Mesendoderm (in vitro differentiated cells): ENCODE measurements at regions not wholly inside any gene's neighbourhood (a gene's known extent, or its start where the extent isn't known, plus 50 kb on each side); places are given as distances from the start of the nearest gene placed in this dataset.
A peak's percentile ranks its signal among the peaks of the same experiment; 100 is the strongest.

Experiments used
- DNase-seq: peaks from one replicate; pipeline ENCODE4 v3.0.0; 2013
- H2AK5ac ChIP-seq: 2 replicates; pipeline ENCODE4 v1.6.1; 2013; ENCODE audit warnings: low read length, inconsistent platforms
- H2BK120ac ChIP-seq: 2 replicates; pipeline ENCODE4 v1.6.1; 2013; ENCODE audit warnings: low read depth, mild to moderate bottlenecking, low read length, moderate library complexity, mixed read lengths
- H2BK15ac ChIP-seq: replicated peaks from 2 replicates; pipeline ENCODE4 v1.6.1; 2013; ENCODE audit warnings: low read depth, mild to moderate bottlenecking, moderate library complexity
- H2BK5ac ChIP-seq: 2 replicates; pipeline ENCODE4 v1.6.1; 2013; ENCODE audit warnings: low read length, inconsistent platforms
- H3K18ac ChIP-seq: 2 replicates; pipeline ENCODE4 v1.6.1; 2013; ENCODE audit warnings: mild to moderate bottlenecking, low read length, mixed read lengths
- H3K23ac ChIP-seq: one replicate; pipeline ENCODE4 v1.6.1; 2013; ENCODE audit warnings: low read length
- H3K27ac ChIP-seq: 2 replicates; pipeline ENCODE4 v1.5.1; 2013; ENCODE audit warnings: low read depth, mild to moderate bottlenecking, inconsistent platforms, low read length, moderate library complexity
- H3K27me3 ChIP-seq: 2 replicates; pipeline ENCODE4 v1.6.1; 2013; ENCODE audit warnings: low read length, control low read depth, mild to moderate bottlenecking, inconsistent platforms; ENCODE audit not compliant: insufficient read depth, poor library complexity
- H3K36me3 ChIP-seq: 2 replicates; pipeline ENCODE4 v1.6.1; 2013; ENCODE audit warnings: low read length, inconsistent platforms; ENCODE audit not compliant: control insufficient read depth, insufficient read depth
- H3K4ac ChIP-seq: one replicate; pipeline ENCODE4 v1.6.1; 2013; ENCODE audit warnings: low read depth, mild to moderate bottlenecking, low read length, moderate library complexity
- H3K4me1 ChIP-seq: 2 replicates; pipeline ENCODE4 v1.6.1; 2013; ENCODE audit warnings: low read depth, low read length, inconsistent platforms; ENCODE audit not compliant: control insufficient read depth
- H3K4me2 ChIP-seq: 2 replicates; pipeline ENCODE4 v1.6.1; 2013; ENCODE audit warnings: low read length
- H3K4me3 ChIP-seq: 2 replicates; pipeline ENCODE4 v1.5.1; 2013; ENCODE audit warnings: mild to moderate bottlenecking, low read length
- H3K56ac ChIP-seq: one replicate; pipeline ENCODE4 v1.6.1; 2013; ENCODE audit warnings: low read length
- H3K79me1 ChIP-seq: 2 replicates; pipeline ENCODE4 v1.6.1; 2013; ENCODE audit warnings: low read length, inconsistent platforms
- H3K79me2 ChIP-seq: 2 replicates; pipeline ENCODE4 v1.6.1; 2013; ENCODE audit warnings: mild to moderate bottlenecking, low read length; ENCODE audit not compliant: control insufficient read depth, insufficient read depth
- H3K9ac ChIP-seq: 2 replicates; pipeline ENCODE4 v1.6.1; 2013; ENCODE audit warnings: low read length, inconsistent platforms
- H4K5ac ChIP-seq: one replicate; pipeline ENCODE4 v1.6.1; 2013; ENCODE audit warnings: low read length
- H4K8ac ChIP-seq: one replicate; pipeline ENCODE4 v1.6.1; 2013; ENCODE audit warnings: low read depth, mild to moderate bottlenecking, control low read depth, low read length, moderate library complexity
- WGBS: extraction: QIAGEN DNeasy Blood & Tissue Kit; methylation state at CpG from one replicate; pipeline ENCODE4 v1.1.7; 2013; ENCODE audit warnings: low lambda C conversion rate, missing lambda C conversion rate; ENCODE audit not compliant: insufficient coverage; ENCODE audit errors: extremely low coverage; 5-methylcytosine and 5-hydroxymethylcytosine counted together

DNA sequence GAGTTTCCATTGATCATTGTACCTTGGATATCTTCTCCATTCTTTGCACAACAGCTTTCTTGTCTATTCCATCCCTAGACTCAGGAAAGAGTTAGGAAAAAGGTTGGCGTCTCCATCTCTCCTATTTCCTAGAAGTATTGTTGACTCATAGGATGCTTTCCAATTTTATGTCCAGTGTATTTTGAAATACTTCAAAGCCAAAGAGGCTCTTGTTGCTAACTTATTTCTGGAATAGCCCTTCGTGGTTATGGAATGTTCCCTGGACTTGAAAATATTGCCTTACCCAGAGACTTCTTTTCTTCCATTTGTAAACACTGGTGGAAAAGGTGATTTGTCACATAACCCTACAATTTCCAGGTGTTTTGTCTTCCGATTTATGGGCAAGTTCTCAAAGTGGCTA lies 402.3 kb upstream of the ZNF608 start:
- no peak overlapping the region for H3K9ac ChIP-seq
- H3K36me3 ChIP-seq = no peaks in the 10 kb centered on the region
- H3K27me3 ChIP-seq = no peaks in the 10 kb centered on the region
- no peak overlapping the region for H3K4me2 ChIP-seq
- no peak overlapping the region for H3K56ac ChIP-seq
- no peak overlapping the region for H2BK15ac ChIP-seq
- WGBS = no CpG with 5 or more reads among the region's 3 CpGs
- DNase-seq = no peak
- H2BK120ac ChIP-seq = no peak overlapping the region
- no peaks in the 10 kb centered on the region for H3K79me1 ChIP-seq
- H3K4ac ChIP-seq = no peak overlapping the region
- no peaks in the 10 kb centered on the region for H3K4me1 ChIP-seq
- no peaks in the 10 kb centered on the region for H3K79me2 ChIP-seq
- no peak overlapping the region for H3K27ac ChIP-seq
- no peak overlapping the region for H2AK5ac ChIP-seq
- no peak overlapping the region for H3K4me3 ChIP-seq
- H3K23ac ChIP-seq = no peak overlapping the region
- H2BK5ac ChIP-seq = no peak overlapping the region
- no peak overlapping the region for H4K5ac ChIP-seq
- no peak overlapping the region for H4K8ac ChIP-seq
- H3K18ac ChIP-seq = peak overlapping the region; percentile 18

- Histone ChIP-seq H3K23ac (no peak overlapping the region), H3K4me3 (no peak overlapping the region), H3K27ac (no peak overlapping the region), H4K8ac (no peak overlapping the region), H3K36me3 (no peaks in the 10 kb centered on the region), H3K79me1 (no peaks in the 10 kb centered on the region), H3K4me1 (no peaks in the 10 kb centered on the region), H3K56ac (no peak overlapping the region), H3K4me2 (no peak overlapping the region), H2BK15ac (no peak overlapping the region), H3K4ac (no peak overlapping the region), H3K18ac (peak overlapping the region; percentile 18), H3K79me2 (no peaks in the 10 kb centered on the region), H2AK5ac (no peak overlapping the region), H2BK120ac (no peak overlapping the region), H2BK5ac (no peak overlapping the region), H3K9ac (no peak overlapping the region), H3K27me3 (no peaks in the 10 kb centered on the region), H4K5ac (no peak overlapping the region)
- DNase-seq = no peak
- WGBS = no CpG with 5 or more reads among the region's 3 CpGs
Observed at GRCh38 chr5:125149110-125149509, 402.7 kb upstream of the ZNF608 start.

GRCh38 chr5:125149527-125149926 lies 403.1 kb upstream of the ZNF608 start:
- H4K8ac ChIP-seq = no peak overlapping the region
- H3K9ac ChIP-seq = no peak overlapping the region
- no peak overlapping the region for H2BK120ac ChIP-seq
- no peak overlapping the region for H3K4me3 ChIP-seq
- no peaks in the 10 kb centered on the region for H3K79me2 ChIP-seq
- H3K4me1 ChIP-seq = no peaks in the 10 kb centered on the region
- no peaks in the 10 kb centered on the region for H3K27me3 ChIP-seq
- no CpG with 5 or more reads among the region's 4 CpGs for WGBS
- H2BK15ac ChIP-seq = no peak overlapping the region
- H3K4ac ChIP-seq = no peak overlapping the region
- no peak overlapping the region for H2AK5ac ChIP-seq
- H2BK5ac ChIP-seq = no peak overlapping the region
- H3K79me1 ChIP-seq = no peaks in the 10 kb centered on the region
- H3K56ac ChIP-seq = no peak overlapping the region
- no peak overlapping the region for H4K5ac ChIP-seq
- no peaks in the 10 kb centered on the region for H3K36me3 ChIP-seq
- no peak for DNase-seq
- no peak overlapping the region for H3K18ac ChIP-seq
- no peak overlapping the region for H3K27ac ChIP-seq
- no peak overlapping the region for H3K4me2 ChIP-seq
- H3K23ac ChIP-seq = no peak overlapping the region

DNA sequence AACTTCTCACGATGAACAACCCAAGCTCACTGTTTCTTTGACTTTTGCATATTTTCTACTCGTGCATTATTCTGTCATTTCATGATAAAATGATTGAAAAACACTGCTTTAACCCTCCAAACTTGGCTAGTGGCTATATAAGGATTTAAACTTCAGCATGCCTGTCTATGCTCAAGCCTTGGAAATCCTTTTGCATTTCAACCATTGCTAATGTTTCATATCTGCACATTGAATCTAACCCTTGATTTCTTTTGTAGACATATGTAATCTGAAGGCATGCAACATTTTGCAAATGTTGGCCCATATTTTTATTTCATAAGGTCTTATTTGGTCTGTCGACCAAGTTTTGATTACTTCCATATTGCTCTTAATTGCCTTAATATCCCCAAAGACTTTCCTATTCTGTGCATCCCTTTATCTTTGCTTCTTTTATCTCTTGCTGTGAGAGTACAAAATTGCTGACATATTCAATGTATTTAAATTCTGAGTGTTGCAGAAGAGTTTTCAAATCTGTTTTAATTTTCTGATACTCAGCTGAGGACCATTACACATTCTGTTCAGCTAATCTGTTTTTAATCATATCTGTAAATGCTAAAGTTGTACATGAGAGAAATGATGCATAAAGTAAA lies 403.7 kb upstream of the ZNF608 start:
- Histone ChIP-seq H3K4me1 (no peaks in the 10 kb centered on the region), H4K5ac (no peak overlapping the region), H3K18ac (no peak overlapping the region), H3K36me3 (no peaks in the 10 kb centered on the region), H2AK5ac (no peak overlapping the region), H3K9ac (no peak overlapping the region), H3K4ac (no peak overlapping the region), H3K27me3 (no peaks in the 10 kb centered on the region), H3K23ac (no peak overlapping the region), H2BK120ac (no peak overlapping the region), H3K4me2 (no peak overlapping the region), H3K79me1 (no peaks in the 10 kb centered on the region), H3K79me2 (no peaks in the 10 kb centered on the region), H3K56ac (no peak overlapping the region), H4K8ac (no peak overlapping the region), H3K27ac (no peak overlapping the region), H3K4me3 (no peak overlapping the region), H2BK5ac (no peak overlapping the region), H2BK15ac (no peak overlapping the region)
- WGBS = no CpG with 5 or more reads among the region's 3 CpGs
- DNase-seq = no peak

GRCh38 chr5:125151150-125151900 lies 404.9 kb upstream of the ZNF608 start:
- no peak overlapping the region for H3K56ac ChIP-seq
- no peaks in the 10 kb centered on the region for H3K79me1 ChIP-seq
- H4K8ac ChIP-seq = no peak overlapping the region
- no peaks in the 10 kb centered on the region for H3K27me3 ChIP-seq
- H3K4me1 ChIP-seq = no peaks in the 10 kb centered on the region
- H3K18ac ChIP-seq = no peak overlapping the region
- peak overlapping the region; percentile 19 for H2BK15ac ChIP-seq
- no peak overlapping the region for H2BK120ac ChIP-seq
- H3K4me3 ChIP-seq = no peak overlapping the region
- H3K36me3 ChIP-seq = no peaks in the 10 kb centered on the region
- H3K4me2 ChIP-seq = no peak overlapping the region
- no peak overlapping the region for H2AK5ac ChIP-seq
- H3K27ac ChIP-seq = no peak overlapping the region
- no peak overlapping the region for H2BK5ac ChIP-seq
- no CpG with 5 or more reads among the region's 4 CpGs for WGBS
- no peak overlapping the region for H3K4ac ChIP-seq
- no peaks in the 10 kb centered on the region for H3K79me2 ChIP-seq
- H3K9ac ChIP-seq = no peak overlapping the region
- no peak for DNase-seq
- H4K5ac ChIP-seq = no peak overlapping the region
- H3K23ac ChIP-seq = no peak overlapping the region
